Panc1 (cell line): ENCODE measurements at regions not wholly inside any gene's neighbourhood (a gene's known extent, or its start where the extent isn't known, plus 50 kb on each side); places are given as distances from the start of the nearest gene placed in this dataset.

Source experiments
- ATAC-seq: fragments of 200-7000 bp; cut with Tn5 transposase; 2 replicates; pipeline ENCODE4 v1.9.1; 2020; ENCODE audit warnings: mild to moderate bottlenecking, moderate library complexity
- BruUV-seq: library from RNA; stranded (reverse); fragments of 400-500 nt; replicated peaks from 2 replicates; lab custom pipeline; 2021; lab: Mats Ljungman, UMichigan
- CTCF ChIA-PET: fragments of 300-600 bp; sonication (Branson Sonifier 250); formaldehyde crosslinking; loops from one replicate; lab custom pipeline; 2022; ENCODE audit warnings: antibody characterized with exemption; lab: Charles Lee
- POLR2A ChIA-PET: fragments of 300-600 bp; sonication (Branson Sonifier 250); formaldehyde crosslinking; loops from one replicate; lab custom pipeline; 2022; ENCODE audit warnings: antibody characterized with exemption; lab: Charles Lee
- DNase-seq: peaks from one replicate; pipeline ENCODE4 v3.0.0-alpha.2; 2010; ENCODE audit warnings: low read depth, low spot score
- H3K27ac ChIP-seq: 2 replicates; pipeline ENCODE4 v1.5.1; 2011; ENCODE audit warnings: mild to moderate bottlenecking, low read length, inconsistent platforms
- H3K27me3 ChIP-seq: fragments of 200-500 bp; sonication (Bioruptor generic); 2 replicates; pipeline ENCODE4 v1.6.0; 2014; ENCODE audit warnings: low read length, inconsistent platforms; ENCODE audit not compliant: control insufficient read depth, insufficient read depth
- H3K36me3 ChIP-seq: fragments of 200-500 bp; sonication (Bioruptor generic); 2 replicates; pipeline ENCODE4 v1.5.1; 2014; ENCODE audit warnings: inconsistent platforms, mild to moderate bottlenecking, low read length, moderate library complexity; ENCODE audit not compliant: control insufficient read depth, insufficient read depth
- H3K4me1 ChIP-seq: 2 replicates; pipeline ENCODE4 v1.5.1; 2011; ENCODE audit warnings: inconsistent platforms, mild to moderate bottlenecking, low read length, moderate library complexity; ENCODE audit not compliant: control insufficient read depth, insufficient read depth
- H3K4me3 ChIP-seq, 2 experiments: 2 replicates each; pipeline ENCODE4 v1.5.1; 2011 to 2012; ENCODE audit warnings: low read depth in 2 of 2, low read length in 2 of 2, mild to moderate bottlenecking in 2 of 2, inconsistent platforms in 1 of 2, moderate library complexity in 1 of 2
- H3K9me3 ChIP-seq: fragments of 200-500 bp; sonication (Bioruptor generic); 2 replicates; pipeline ENCODE4 v1.5.1; 2014; ENCODE audit warnings: low read depth, mild to moderate bottlenecking, inconsistent platforms, low read length, moderate library complexity; ENCODE audit not compliant: control insufficient read depth, insufficient read depth
- POLR2AphosphoS5 ChIP-seq: IDR thresholded peaks from 2 replicates; pipeline ENCODE4 v1.6.1; 2012; ENCODE audit warnings: mild to moderate bottlenecking, low read depth, low read length, moderate library complexity
- SIN3A ChIP-seq: IDR thresholded peaks from 2 replicates; pipeline ENCODE4 v1.6.1; 2012; ENCODE audit warnings: low read depth, mild to moderate bottlenecking, low read length, moderate library complexity, borderline replicate concordance; ENCODE audit not compliant: insufficient read depth
- TCF7L2 ChIP-seq: IDR thresholded peaks from 2 replicates; pipeline ENCODE4 v1.6.1; 2011; ENCODE audit warnings: mild to moderate bottlenecking, low read depth, low read length, inconsistent platforms
- in situ Hi-C: cut with HindIII; loops from 2 replicates; pipeline ENCODE4 v1.10.0; 2016; ENCODE audit warnings: low sequenced_read_pairs, low pct_unique_long_range_greater_than_20kb
- intact Hi-C: fragments of 100-400 bp; cut with micrococcal nuclease; formaldehyde crosslinking; loops from one replicate; pipeline ENCODE4 v1.10.0; 2022; ENCODE audit not compliant: unreplicated experiment
- TF ChIP-seq, protein P1 (sequence below), 2 experiments: IDR thresholded peaks; 2 replicates each; pipeline ENCODE4 v1.6.1; 2011 to 2012; ENCODE audit warnings: low read depth in 2 of 2, control low read depth in 1 of 2, low read length in 1 of 2, mild to moderate bottlenecking in 1 of 2, moderate library complexity in 1 of 2; ENCODE audit not compliant: insufficient read depth in 1 of 2
- TF ChIP-seq, protein P2 (sequence below): fragments of 450-650 bp; IDR thresholded peaks from 2 replicates; pipeline ENCODE4 v1.5.1; 2017; ENCODE audit warnings: mild to moderate bottlenecking

DNA sequence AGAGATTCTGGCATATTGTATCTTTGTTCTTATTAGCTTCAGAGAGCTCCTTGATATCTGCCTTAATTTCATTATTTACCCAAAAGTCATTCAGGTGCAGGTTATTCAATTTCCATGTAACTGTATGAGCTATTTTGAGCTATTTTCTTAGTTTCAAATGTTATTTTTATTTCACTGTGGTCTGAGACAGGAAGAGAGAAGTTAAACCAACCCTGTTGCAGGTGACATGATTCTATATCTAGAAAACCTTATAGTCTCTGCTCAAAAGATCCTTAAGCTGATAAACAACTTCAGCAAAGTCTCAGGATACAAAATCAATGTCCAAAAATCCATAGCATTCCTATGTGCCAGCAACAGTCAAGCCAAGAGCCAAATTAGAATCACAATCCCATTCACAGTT is 1644.0 kb upstream of the B3GALT2 start:
- Histone ChIP-seq H3K36me3 (no peaks in the 10 kb centered on the region), H3K27ac (no peak overlapping the region), H3K4me3 (no peak overlapping the region), H3K9me3 (no peaks in the 10 kb centered on the region), H3K27me3 (no peaks in the 10 kb centered on the region), H3K4me1 (no peaks in the 10 kb centered on the region)
- DNase-seq (no peak), ATAC-seq (no peak)
- intact Hi-C loops: no loop called here
- BruUV-seq: no TSS peak
- POLR2A ChIA-PET: no interaction called here
- in situ Hi-C loops: no loop called here
- TF ChIP-seq POLR2AphosphoS5 (no peak), SIN3A (no peak), TCF7L2 (no peak)
- TF ChIP-seq, protein P1, sequence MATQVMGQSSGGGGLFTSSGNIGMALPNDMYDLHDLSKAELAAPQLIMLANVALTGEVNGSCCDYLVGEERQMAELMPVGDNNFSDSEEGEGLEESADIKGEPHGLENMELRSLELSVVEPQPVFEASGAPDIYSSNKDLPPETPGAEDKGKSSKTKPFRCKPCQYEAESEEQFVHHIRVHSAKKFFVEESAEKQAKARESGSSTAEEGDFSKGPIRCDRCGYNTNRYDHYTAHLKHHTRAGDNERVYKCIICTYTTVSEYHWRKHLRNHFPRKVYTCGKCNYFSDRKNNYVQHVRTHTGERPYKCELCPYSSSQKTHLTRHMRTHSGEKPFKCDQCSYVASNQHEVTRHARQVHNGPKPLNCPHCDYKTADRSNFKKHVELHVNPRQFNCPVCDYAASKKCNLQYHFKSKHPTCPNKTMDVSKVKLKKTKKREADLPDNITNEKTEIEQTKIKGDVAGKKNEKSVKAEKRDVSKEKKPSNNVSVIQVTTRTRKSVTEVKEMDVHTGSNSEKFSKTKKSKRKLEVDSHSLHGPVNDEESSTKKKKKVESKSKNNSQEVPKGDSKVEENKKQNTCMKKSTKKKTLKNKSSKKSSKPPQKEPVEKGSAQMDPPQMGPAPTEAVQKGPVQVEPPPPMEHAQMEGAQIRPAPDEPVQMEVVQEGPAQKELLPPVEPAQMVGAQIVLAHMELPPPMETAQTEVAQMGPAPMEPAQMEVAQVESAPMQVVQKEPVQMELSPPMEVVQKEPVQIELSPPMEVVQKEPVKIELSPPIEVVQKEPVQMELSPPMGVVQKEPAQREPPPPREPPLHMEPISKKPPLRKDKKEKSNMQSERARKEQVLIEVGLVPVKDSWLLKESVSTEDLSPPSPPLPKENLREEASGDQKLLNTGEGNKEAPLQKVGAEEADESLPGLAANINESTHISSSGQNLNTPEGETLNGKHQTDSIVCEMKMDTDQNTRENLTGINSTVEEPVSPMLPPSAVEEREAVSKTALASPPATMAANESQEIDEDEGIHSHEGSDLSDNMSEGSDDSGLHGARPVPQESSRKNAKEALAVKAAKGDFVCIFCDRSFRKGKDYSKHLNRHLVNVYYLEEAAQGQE (IDR thresholded peaks at IDR 0.05; ENCODE audit: insufficient read depth in 1 of 2, low read depth in 2 of 2, low read length in 1 of 2): no peak
- TF ChIP-seq, protein P2, sequence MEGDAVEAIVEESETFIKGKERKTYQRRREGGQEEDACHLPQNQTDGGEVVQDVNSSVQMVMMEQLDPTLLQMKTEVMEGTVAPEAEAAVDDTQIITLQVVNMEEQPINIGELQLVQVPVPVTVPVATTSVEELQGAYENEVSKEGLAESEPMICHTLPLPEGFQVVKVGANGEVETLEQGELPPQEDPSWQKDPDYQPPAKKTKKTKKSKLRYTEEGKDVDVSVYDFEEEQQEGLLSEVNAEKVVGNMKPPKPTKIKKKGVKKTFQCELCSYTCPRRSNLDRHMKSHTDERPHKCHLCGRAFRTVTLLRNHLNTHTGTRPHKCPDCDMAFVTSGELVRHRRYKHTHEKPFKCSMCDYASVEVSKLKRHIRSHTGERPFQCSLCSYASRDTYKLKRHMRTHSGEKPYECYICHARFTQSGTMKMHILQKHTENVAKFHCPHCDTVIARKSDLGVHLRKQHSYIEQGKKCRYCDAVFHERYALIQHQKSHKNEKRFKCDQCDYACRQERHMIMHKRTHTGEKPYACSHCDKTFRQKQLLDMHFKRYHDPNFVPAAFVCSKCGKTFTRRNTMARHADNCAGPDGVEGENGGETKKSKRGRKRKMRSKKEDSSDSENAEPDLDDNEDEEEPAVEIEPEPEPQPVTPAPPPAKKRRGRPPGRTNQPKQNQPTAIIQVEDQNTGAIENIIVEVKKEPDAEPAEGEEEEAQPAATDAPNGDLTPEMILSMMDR: no peak
- CTCF ChIA-PET: no interaction called here

DNA sequence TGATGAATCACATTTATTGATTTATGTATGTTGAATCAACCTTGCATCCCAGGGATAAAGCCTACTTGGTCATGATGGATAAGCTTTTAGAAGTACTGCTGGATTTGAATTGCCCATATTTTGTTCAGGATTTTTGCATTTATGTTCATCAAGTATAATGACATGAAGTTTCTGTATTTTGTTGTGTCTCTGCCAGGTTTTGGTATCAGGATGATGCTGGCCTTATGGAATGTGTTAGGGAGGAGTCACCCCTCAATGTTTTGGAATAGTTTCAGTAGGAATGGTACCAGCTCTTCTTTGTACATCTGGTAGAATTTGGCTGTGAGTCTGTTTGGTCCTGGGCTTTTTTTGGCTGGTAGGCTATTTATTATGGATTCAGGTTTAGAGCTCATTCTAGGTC is 1643.1 kb upstream of the B3GALT2 start:
- DNase-seq (no peak), ATAC-seq (no peak)
- H3K36me3 ChIP-seq: no peaks in the 10 kb centered on the region
- TF ChIP-seq SIN3A: no peak
- no peak for TF ChIP-seq TCF7L2
- TF ChIP-seq, protein P2: no peak
- TF ChIP-seq, protein P1 (IDR thresholded peaks at IDR 0.05; ENCODE audit: insufficient read depth in 1 of 2, low read depth in 2 of 2, low read length in 1 of 2): no peak
- no peak for TF ChIP-seq POLR2AphosphoS5
- intact Hi-C loops (no loop called here), in situ Hi-C loops (no loop called here)
- H3K27ac ChIP-seq: no peak overlapping the region
- no TSS peak for BruUV-seq
- POLR2A ChIA-PET: no interaction called here
- no peak overlapping the region for H3K4me3 ChIP-seq
- CTCF ChIA-PET: no interaction called here
- no peaks in the 10 kb centered on the region for H3K27me3 ChIP-seq
- H3K4me1 ChIP-seq: no peaks in the 10 kb centered on the region
- no peaks in the 10 kb centered on the region for H3K9me3 ChIP-seq
